ENCODE measurements at regions not wholly inside any gene's neighbourhood (a gene's known extent, or its start where the extent isn't known, plus 50 kb on each side); places are given as distances from the start of the nearest gene placed in this dataset.

GRCh38 chr5:44660251-44660650 is 148.5 kb upstream of the MRPS30 start:
- no peak for TF ChIP-seq CTCF (IDR thresholded peaks at IDR 0.05)
- no peak for TF ChIP-seq ZFX (IDR thresholded peaks at IDR 0.05; ENCODE audit: borderline replicate concordance)

All from 22Rv1 (cell line).